Gastroesophageal sphincter (tissue), 4 donors: ENCODE measurements at regions not wholly inside any gene's neighbourhood (a gene's known extent, or its start where the extent isn't known, plus 50 kb on each side); places are given as distances from the start of the nearest gene placed in this dataset.

Experiments used
- ATAC-seq: fragments of 150-250 bp; one replicate; pipeline ENCODE4 v1.9.1; 2016; ENCODE audit warnings: mild to moderate bottlenecking, moderate library complexity
- H3K27ac ChIP-seq, 4 donors: fragments of 200-600 bp; sonication (generic) in 3 of 4; 1 replicate in 3 of 4; 2 replicates in 1 of 4; pipeline ENCODE4 v1.5.1; 2016 to 2019
- H3K27me3 ChIP-seq: fragments of 200-600 bp; sonication (generic); one replicate; pipeline ENCODE4 v1.5.1; 2019
- H3K36me3 ChIP-seq, 2 donors: fragments of 200-600 bp; sonication (generic); one replicate each; pipeline ENCODE4 v1.5.1; 2019; ENCODE audit warnings: control low read depth in 1 of 2
- H3K4me1 ChIP-seq, 3 donors: fragments of 200-600 bp; sonication (generic); 1 replicate in 2 of 3; 2 replicates in 1 of 3; pipeline ENCODE4 v1.5.1; 2016 to 2019; ENCODE audit warnings: control low read depth in 2 of 3
- H3K4me3 ChIP-seq, 2 donors: fragments of 200-600 bp; sonication (generic); one replicate each; pipeline ENCODE4 v1.5.1; 2019; ENCODE audit warnings: mild to moderate bottlenecking in 1 of 2, moderate library complexity in 1 of 2
- H3K9me3 ChIP-seq, 3 donors: fragments of 200-600 bp; sonication (generic); one replicate each; pipeline ENCODE4 v1.5.1; 2017 to 2019; ENCODE audit warnings: control low read depth in 2 of 3
- CTCF ChIP-seq, 4 experiments: fragments of 200-600 bp in 2 of 4; fragments of 450-650 bp in 2 of 4; sonication (generic) in 1 of 4; IDR thresholded peaks; one replicate each; pipeline ENCODE4 v1.5.1; 2017 to 2019; ENCODE audit warnings: antibody characterized with exemption in 4 of 4, mild to moderate bottlenecking in 2 of 4, moderate library complexity in 2 of 4
- EP300 ChIP-seq: sonication (generic); formaldehyde crosslinking; IDR thresholded peaks from one replicate; pipeline ENCODE4 v1.6.1; 2017; ENCODE audit warnings: antibody characterized with exemption, mild to moderate bottlenecking
- POLR2A ChIP-seq, 2 donors: fragments of 450-650 bp; IDR thresholded peaks; one replicate each; pipeline ENCODE4 v1.6.1; 2017; ENCODE audit warnings: antibody characterized with exemption in 2 of 2, mild to moderate bottlenecking in 2 of 2, moderate library complexity in 1 of 2
- POLR2AphosphoS5 ChIP-seq: sonication (generic); formaldehyde crosslinking; IDR thresholded peaks from one replicate; pipeline ENCODE4 v1.6.1; 2017; ENCODE audit warnings: antibody characterized with exemption
- WGBS, 2 donors: methylation state at CpG; one replicate each; pipeline ENCODE4 v1.1.5; 2018; ENCODE audit warnings: low coverage in 1 of 2; 5-methylcytosine and 5-hydroxymethylcytosine counted together

DNA sequence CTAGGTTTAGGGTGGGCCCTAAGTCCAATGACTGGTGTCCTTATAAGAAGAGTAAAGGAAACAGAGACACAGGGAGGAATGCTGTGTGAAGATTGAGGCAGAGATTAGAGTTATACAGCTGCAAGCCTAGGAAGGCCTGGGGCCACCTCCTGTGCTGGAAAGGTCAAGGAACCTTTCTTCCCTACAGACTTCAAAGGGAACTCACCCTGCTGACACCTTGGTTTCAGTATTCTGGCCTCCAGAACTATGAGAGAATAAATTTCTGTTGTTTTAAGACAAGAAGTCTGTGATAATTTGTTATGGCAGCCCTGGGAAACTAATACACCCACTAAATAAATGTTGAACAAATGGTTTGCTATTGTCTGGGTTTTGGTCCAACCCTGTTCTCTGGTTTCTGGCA is 102.3 kb upstream of the NEUROD1 start:
- Histone ChIP-seq H3K36me3 (no peaks in the 10 kb centered on the region), H3K27ac (no peak overlapping the region), H3K9me3 (no peaks in the 10 kb centered on the region), H3K4me1 (peaks cover 0 to 30% (median 0%) of the 10 kb centered on the region in 3 donors), H3K27me3 (no peaks in the 10 kb centered on the region), H3K4me3 (no peak overlapping the region)
- no peak for TF ChIP-seq CTCF (IDR thresholded peaks at IDR 0.05)
- no peak for TF ChIP-seq EP300
- TF ChIP-seq POLR2A (IDR thresholded peaks at IDR 0.05): no peak
- no peak for TF ChIP-seq POLR2AphosphoS5
- ATAC-seq: no peak

GRCh38 chr2:181784556-181784955 is 104.2 kb upstream of the NEUROD1 start:
- Histone ChIP-seq H3K27ac (no peak overlapping the region), H3K9me3 (no peaks in the 10 kb centered on the region), H3K27me3 (no peaks in the 10 kb centered on the region), H3K36me3 (no peaks in the 10 kb centered on the region), H3K4me3 (no peak overlapping the region), H3K4me1 (peaks cover 0 to 20% (median 0%) of the 10 kb centered on the region in 3 donors)
- ATAC-seq: no peak
- no peak for TF ChIP-seq EP300
- no peak for TF ChIP-seq POLR2AphosphoS5
- TF ChIP-seq POLR2A (IDR thresholded peaks at IDR 0.05): no peak
- TF ChIP-seq CTCF (IDR thresholded peaks at IDR 0.05): no peak
- WGBS, 2 donors: 46 to 53% methylated on average over 2 to 3 of the region's 3 CpGs

DNA sequence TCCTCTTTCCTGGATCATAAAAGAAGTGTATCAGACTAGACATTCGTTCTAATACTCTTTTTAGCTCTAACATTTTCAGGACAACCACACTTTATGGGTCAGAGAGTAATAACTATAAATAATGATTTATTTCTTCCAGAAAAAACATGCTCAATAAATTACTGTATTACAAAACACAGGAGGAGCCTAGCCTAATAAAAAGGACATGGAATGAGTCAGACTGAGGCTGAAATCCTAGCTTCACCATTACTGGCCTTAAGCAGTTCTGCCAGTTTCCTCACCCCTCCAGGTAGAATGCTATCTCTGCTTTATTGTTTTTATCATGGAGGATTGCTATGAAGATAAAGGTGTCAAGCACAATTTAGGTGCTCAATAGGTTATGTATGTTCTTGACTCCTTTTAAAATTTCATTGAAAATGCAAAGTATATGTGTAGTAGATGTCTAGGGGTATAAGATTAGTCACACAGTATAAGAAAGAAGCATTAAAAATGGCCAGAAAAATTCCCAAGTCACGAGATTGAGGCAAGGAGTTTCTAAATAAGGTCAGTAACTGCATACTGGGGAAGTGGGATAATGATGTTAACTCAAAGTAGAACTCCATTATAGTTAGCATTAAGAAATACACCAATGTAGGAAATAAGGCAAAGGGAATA is 105.5 kb upstream of the NEUROD1 start:
- no peaks in the 10 kb centered on the region for H3K36me3 ChIP-seq
- no peak for ATAC-seq
- WGBS, 2 donors: 55 to 78% methylated on average over 2 of the region's 2 CpGs
- H3K27ac ChIP-seq: no peak overlapping the region
- peaks cover 0 to 7% (median 0%) of the 10 kb centered on the region in 3 donors for H3K4me1 ChIP-seq
- no peaks in the 10 kb centered on the region for H3K9me3 ChIP-seq
- TF ChIP-seq EP300 (no peak), POLR2AphosphoS5 (no peak), CTCF (IDR thresholded peaks at IDR 0.05) (no peak), POLR2A (IDR thresholded peaks at IDR 0.05) (no peak)
- H3K27me3 ChIP-seq: no peaks in the 10 kb centered on the region
- no peak overlapping the region for H3K4me3 ChIP-seq

GRCh38 chr2:181786371-181787228 is 104.9 kb upstream of the ITPRID2 start:
- no peak for ATAC-seq
- Histone ChIP-seq H3K27me3 (no peaks in the 10 kb centered on the region), H3K4me1 (peaks cover 0 to 6% (median 0%) of the 10 kb centered on the region in 3 donors), H3K36me3 (no peaks in the 10 kb centered on the region), H3K4me3 (no peak overlapping the region), H3K9me3 (no peaks in the 10 kb centered on the region), H3K27ac (no peak overlapping the region)
- TF ChIP-seq CTCF (IDR thresholded peaks at IDR 0.05): no peak
- no peak for TF ChIP-seq POLR2A (IDR thresholded peaks at IDR 0.05)
- no peak for TF ChIP-seq EP300
- TF ChIP-seq POLR2AphosphoS5: no peak
- 93 to 96% methylated on average over 4 of the region's 4 CpGs for WGBS, 2 donors
